NB4 (cell line): ENCODE measurements at regions not wholly inside any gene's neighbourhood (a gene's known extent, or its start where the extent isn't known, plus 50 kb on each side); places are given as distances from the start of the nearest gene placed in this dataset.

Experiments used
- DNase-seq: peaks from one replicate; pipeline ENCODE4 v3.0.0; 2010; ENCODE audit warnings: low read depth
- H3K4me3 ChIP-seq: one replicate; pipeline ENCODE4 v1.5.1; 2011; ENCODE audit warnings: mild to moderate bottlenecking, low read depth, low read length, moderate library complexity
- MYC ChIP-seq: IDR thresholded peaks from 2 replicates; pipeline ENCODE4 v1.6.1; 2011; ENCODE audit warnings: low read depth, low read length
- POLR2A ChIP-seq: IDR thresholded peaks from 2 replicates; pipeline ENCODE4 v1.6.1; 2011; ENCODE audit warnings: mild to moderate bottlenecking; ENCODE audit not compliant: insufficient read length; ENCODE audit errors: extremely low read depth
- TF ChIP-seq, protein P1 (sequence below): IDR thresholded peaks from one replicate; pipeline ENCODE4 v1.5.1; 2012; ENCODE audit warnings: low read depth, low read length
- TF ChIP-seq, protein P2 (sequence below): IDR thresholded peaks from 2 replicates; pipeline ENCODE4 v1.6.1; 2011; ENCODE audit warnings: low read depth, low read length

DNA sequence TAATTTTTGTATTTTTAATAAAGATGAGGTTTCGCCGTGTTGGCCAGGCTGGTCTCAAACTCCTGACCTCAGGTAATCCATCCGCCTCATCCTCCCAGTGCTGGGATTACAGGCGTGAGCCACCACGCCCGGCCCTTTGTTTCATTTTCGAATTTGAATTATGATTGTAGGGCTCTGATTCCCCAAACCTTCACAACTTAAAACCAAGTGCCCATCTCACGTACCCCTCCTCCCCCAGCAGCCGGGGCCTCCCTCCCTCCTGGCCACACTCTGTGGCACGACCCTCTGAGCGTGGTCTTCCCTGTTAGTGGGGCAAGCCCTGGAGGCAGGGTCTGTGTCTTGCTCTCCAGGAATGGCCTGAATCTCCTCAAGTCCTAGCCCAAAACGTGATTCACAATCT, 166.5 kb downstream of the ASB1 start:
- H3K4me3 ChIP-seq: no peak overlapping the region
- no peak for DNase-seq
- TF ChIP-seq, protein P1, sequence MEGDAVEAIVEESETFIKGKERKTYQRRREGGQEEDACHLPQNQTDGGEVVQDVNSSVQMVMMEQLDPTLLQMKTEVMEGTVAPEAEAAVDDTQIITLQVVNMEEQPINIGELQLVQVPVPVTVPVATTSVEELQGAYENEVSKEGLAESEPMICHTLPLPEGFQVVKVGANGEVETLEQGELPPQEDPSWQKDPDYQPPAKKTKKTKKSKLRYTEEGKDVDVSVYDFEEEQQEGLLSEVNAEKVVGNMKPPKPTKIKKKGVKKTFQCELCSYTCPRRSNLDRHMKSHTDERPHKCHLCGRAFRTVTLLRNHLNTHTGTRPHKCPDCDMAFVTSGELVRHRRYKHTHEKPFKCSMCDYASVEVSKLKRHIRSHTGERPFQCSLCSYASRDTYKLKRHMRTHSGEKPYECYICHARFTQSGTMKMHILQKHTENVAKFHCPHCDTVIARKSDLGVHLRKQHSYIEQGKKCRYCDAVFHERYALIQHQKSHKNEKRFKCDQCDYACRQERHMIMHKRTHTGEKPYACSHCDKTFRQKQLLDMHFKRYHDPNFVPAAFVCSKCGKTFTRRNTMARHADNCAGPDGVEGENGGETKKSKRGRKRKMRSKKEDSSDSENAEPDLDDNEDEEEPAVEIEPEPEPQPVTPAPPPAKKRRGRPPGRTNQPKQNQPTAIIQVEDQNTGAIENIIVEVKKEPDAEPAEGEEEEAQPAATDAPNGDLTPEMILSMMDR: no peak
- TF ChIP-seq, protein P2, sequence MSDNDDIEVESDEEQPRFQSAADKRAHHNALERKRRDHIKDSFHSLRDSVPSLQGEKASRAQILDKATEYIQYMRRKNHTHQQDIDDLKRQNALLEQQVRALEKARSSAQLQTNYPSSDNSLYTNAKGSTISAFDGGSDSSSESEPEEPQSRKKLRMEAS: no peak
- TF ChIP-seq MYC (no peak), POLR2A (no peak)

DNA sequence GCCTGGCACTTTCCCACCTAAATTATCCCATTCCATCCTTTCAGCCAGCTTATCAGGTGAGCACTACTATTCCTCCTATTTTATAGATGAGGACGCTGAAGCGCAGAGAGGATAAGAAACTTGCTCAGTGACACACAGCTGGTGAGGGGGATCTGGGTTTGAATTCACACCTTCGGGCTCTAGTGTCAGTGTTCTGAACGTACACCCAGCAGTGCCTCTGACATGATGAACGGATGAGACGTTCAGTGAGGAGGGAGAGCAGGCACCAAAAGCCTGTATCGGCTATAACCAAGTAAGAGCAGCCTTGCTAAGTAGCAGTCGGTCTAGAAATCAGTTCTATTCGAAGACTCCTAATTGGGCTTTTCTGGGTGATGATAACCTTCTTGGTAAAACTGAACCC, 167.0 kb downstream of the ASB1 start:
- TF ChIP-seq, protein P1: no peak
- TF ChIP-seq, protein P2: no peak
- no peak for TF ChIP-seq MYC
- no peak for DNase-seq
- H3K4me3 ChIP-seq: no peak overlapping the region

DNA sequence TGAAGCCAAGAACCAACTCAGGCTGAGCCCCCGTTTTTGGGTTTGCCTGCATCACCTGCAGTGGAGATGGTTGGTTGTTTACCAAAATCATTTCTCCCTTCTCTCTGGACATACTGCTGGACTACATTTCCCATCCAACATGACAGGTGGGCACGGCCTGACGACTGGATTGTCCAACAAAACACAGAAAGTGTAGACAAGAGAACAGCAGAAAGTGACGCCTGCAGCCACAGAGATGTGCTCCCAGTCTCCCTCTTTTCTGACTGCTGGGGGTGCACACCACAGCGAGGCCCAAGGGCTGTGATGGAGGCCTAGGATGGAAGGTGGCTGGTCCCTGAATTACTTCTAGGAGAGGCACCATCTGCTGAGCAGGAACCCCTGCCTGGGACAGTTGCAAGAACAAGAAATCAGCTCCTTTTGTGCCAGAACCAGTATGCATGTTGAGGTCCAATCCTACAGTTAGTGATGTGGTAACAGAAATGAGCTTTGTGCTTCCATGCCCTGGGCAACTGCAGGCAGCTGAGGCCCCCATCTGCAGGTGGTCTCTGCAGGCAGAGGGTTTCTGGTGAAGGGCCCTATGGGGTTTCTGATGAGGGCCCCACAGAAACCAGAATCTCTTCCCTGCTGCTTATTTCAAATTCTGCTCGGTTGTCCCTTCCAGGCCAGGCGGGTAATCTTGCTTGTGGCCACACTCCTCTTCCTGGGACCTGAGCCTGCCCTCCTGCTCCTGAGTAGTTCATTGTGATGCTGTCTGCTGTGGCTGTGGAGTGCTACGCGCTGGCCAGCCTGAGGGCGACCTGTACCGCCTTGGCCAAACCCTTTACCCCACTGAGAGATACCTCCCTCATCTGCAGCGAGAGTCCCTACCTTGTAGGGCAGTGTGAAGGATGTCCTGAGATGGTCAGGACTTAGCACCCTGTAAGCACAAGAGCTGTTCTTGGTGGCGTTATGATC, 168.3 kb downstream of the ASB1 start:
- H3K4me3 ChIP-seq: no peak overlapping the region
- TF ChIP-seq, protein P1: no peak
- TF ChIP-seq POLR2A (no peak), MYC (no peak)
- TF ChIP-seq, protein P2: no peak
- DNase-seq: no peak

DNA sequence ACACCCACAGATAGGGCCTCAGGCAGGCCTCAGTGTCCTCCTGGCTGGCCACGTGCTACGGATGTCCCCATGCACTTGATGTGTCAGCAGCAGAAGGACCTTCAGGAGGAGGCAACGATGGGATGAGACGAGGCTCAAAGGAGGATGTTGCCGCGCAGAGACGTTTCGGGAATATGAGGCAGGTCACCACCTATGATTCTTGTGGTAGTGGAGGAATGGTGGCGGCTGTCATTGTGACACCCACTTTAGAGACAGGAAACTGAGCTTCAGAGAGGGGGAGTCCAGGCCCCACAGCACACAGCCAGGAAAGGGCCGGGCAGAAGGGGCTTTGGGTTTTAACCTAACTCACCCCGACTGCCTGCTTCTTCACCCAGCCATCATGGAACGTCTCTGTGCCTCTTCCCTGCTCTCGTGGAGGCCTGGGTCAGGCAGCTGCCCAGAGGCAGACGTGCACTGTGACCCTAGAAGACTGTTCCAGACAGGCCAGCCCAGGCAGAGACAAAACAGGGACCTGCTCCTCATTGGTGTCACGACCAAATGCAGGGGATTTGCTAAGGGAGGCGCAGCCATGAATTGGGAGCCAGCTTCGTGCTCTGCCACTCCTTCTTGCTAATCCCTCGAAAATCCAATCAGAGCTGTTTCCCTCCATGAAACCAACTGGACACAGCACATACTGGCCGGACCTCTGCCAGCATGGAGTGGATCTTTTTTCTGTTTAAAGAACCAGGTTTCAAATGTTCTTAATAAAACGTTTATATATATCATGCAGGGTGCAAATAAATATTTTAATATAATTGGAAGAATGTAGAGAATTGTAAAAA, 169.2 kb downstream of the ASB1 start:
- no peak overlapping the region for H3K4me3 ChIP-seq
- TF ChIP-seq, protein P1: no peak
- TF ChIP-seq, protein P2: no peak
- TF ChIP-seq MYC (no peak), POLR2A (no peak)
- no peak for DNase-seq

DNA sequence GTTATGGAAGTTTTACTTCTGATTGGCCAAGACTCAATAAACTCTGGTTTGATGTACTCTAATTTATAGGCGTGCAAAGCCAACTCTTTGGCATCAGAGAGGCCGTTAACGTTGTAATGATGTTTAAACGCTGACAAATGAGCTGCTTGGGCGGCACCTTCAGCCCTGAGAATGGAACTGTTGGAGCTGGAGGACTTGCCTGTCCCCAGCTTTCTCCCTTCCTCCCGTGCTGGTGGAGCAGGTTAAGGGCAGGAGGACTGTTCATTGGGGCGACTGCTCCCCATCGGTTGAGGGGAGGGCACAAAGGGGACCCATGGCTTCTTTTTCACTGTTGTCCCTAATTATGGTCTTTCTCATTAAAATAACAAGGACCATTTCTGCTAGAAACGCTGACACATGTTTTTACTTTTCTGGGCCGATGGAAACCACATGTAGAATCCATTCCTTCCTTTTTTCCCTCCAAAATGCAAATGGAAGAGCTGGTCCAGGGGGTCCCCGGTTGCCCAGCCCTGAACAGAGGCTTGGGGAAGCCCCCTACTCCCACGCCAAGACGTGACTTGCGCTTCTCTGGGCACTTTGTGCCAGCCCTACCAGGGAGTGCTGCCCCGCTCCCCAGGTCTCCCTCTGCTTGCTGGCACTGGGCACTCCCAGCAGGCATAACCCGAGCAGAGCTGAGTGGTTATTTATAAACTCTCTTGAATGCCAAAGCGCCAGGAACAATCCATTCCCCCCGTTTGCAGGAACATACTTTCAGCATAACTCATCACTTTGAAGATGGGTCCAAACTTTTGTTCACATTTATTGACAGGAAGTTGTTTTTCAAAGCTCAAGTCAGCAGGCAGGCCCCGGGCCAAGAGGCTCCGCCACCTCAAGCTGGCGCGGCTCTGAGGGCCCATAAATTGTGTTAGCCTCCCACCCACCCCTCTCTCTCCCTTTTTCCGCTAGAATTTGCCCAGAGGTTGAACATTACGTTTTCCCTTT, 170.1 kb downstream of the ASB1 start:
- TF ChIP-seq POLR2A: no peak
- TF ChIP-seq, protein P2: no peak
- no peak for TF ChIP-seq MYC
- TF ChIP-seq, protein P1: no peak
- DNase-seq: no peak
- H3K4me3 ChIP-seq: no peak overlapping the region
